Uterus (tissue), 2 donors: ENCODE measurements at regions not wholly inside any gene's neighbourhood (a gene's known extent, or its start where the extent isn't known, plus 50 kb on each side); places are given as distances from the start of the nearest gene placed in this dataset.

ENCODE experiments used
- CTCF ChIP-seq, 4 experiments: fragments of 200-600 bp in 2 of 4; fragments of 450-650 bp in 2 of 4; sonication (generic) in 2 of 4; IDR thresholded peaks; one replicate each; pipeline ENCODE4 v1.5.1; 2016 to 2019; ENCODE audit warnings: antibody characterized with exemption in 4 of 4, mild to moderate bottlenecking in 2 of 4, moderate library complexity in 1 of 4
- POLR2A ChIP-seq, 2 donors: fragments of 450-650 bp; IDR thresholded peaks; one replicate each; pipeline ENCODE4 v1.6.1; 2016; ENCODE audit warnings: antibody characterized with exemption in 2 of 2, mild to moderate bottlenecking in 1 of 2, moderate library complexity in 1 of 2

GRCh38 chr16:86730086-86730485 is 151.7 kb downstream of the FOXL1 start:
- TF ChIP-seq CTCF (IDR thresholded peaks at IDR 0.05) (no peak), POLR2A (IDR thresholded peaks at IDR 0.05) (no peak)
